Mammary epithelial cell (primary cell): ENCODE measurements at regions not wholly inside any gene's neighbourhood (a gene's known extent, or its start where the extent isn't known, plus 50 kb on each side); places are given as distances from the start of the nearest gene placed in this dataset.

Source experiments
- CTCF ChIP-seq, 2 donors: IDR thresholded peaks in 1 of 2; conservative IDR thresholded peaks in 1 of 2; 2 replicates each; pipeline ENCODE4 v1.5.1; 2011 to 2012; ENCODE audit warnings: inconsistent platforms in 2 of 2, low read length in 2 of 2, mild to moderate bottlenecking in 2 of 2, control low read depth in 1 of 2, low read depth in 1 of 2; ENCODE audit not compliant: insufficient read depth in 1 of 2; ENCODE audit errors: extremely low read depth in 1 of 2
- EZH2 ChIP-seq: IDR thresholded peaks from 2 replicates; pipeline ENCODE4 v1.6.1; 2012; ENCODE audit warnings: low read length, inconsistent platforms, borderline replicate concordance

- TF ChIP-seq CTCF (conservative IDR thresholded peaks at IDR 0.05 in 1 of 2, IDR thresholded peaks at IDR 0.05 in 1 of 2; ENCODE audit: extremely low read depth in 1 of 2, insufficient read depth in 1 of 2, low read depth in 1 of 2, low read length in 2 of 2), result no peak
- no peak for TF ChIP-seq EZH2
These were observed 246.3 kb upstream of the PREP start for GRCh38 chr6:105649192-105649591.
